ENCODE measurements at regions not wholly inside any gene's neighbourhood (a gene's known extent, or its start where the extent isn't known, plus 50 kb on each side); places are given as distances from the start of the nearest gene placed in this dataset.

- Mint-ChIP-seq H3K4me1 (ENCODE audit: low read depth) (peaks cover 4% of the 10 kb centered on the region), H3K36me3 (ENCODE audit: insufficient read depth) (no peaks in the 10 kb centered on the region), H3K27me3 (no peaks in the 10 kb centered on the region), H3K9me3 (ENCODE audit: low read depth) (peaks cover 3% of the 10 kb centered on the region), H3K4me3 (ENCODE audit: low read depth) (no peak overlapping the region), H3K27ac (no peak overlapping the region)
- no peak for TF ChIP-seq CTCF (IDR thresholded peaks at IDR 0.05; ENCODE audit: unreplicated experiment)
- no peak for DNase-seq (ENCODE audit: low spot score, unreplicated experiment)
Observed at GRCh38 chr2:190742431-190742830, 93.5 kb downstream of the NAB1 start.

GRCh38 chr2:190744041-190744440 lies 95.2 kb downstream of the NAB1 start:
- Mint-ChIP-seq H3K4me3 (ENCODE audit: low read depth) (no peak overlapping the region), H3K4me1 (ENCODE audit: low read depth) (peaks cover 4% of the 10 kb centered on the region), H3K9me3 (ENCODE audit: low read depth) (peaks cover 3% of the 10 kb centered on the region), H3K36me3 (ENCODE audit: insufficient read depth) (no peaks in the 10 kb centered on the region), H3K27me3 (no peaks in the 10 kb centered on the region), H3K27ac (no peak overlapping the region)
- DNase-seq (ENCODE audit: low spot score, unreplicated experiment), result no peak
- TF ChIP-seq CTCF (IDR thresholded peaks at IDR 0.05; ENCODE audit: unreplicated experiment), result no peak

GRCh38 chr2:190746971-190747761 lies 98.3 kb downstream of the NAB1 start:
- H3K4me3 Mint-ChIP-seq (ENCODE audit: low read depth), result no peak overlapping the region
- peaks cover 9% of the 10 kb centered on the region for H3K9me3 Mint-ChIP-seq (ENCODE audit: low read depth)
- no peak for DNase-seq (ENCODE audit: low spot score, unreplicated experiment)
- no peak for TF ChIP-seq CTCF (IDR thresholded peaks at IDR 0.05; ENCODE audit: unreplicated experiment)
- H3K36me3 Mint-ChIP-seq (ENCODE audit: insufficient read depth), result no peaks in the 10 kb centered on the region
- peaks cover 4% of the 10 kb centered on the region for H3K4me1 Mint-ChIP-seq (ENCODE audit: low read depth)
- H3K27ac Mint-ChIP-seq, result no peak overlapping the region
- H3K27me3 Mint-ChIP-seq, result no peaks in the 10 kb centered on the region

- Mint-ChIP-seq H3K27ac (no peak overlapping the region), H3K36me3 (ENCODE audit: insufficient read depth) (no peaks in the 10 kb centered on the region), H3K9me3 (ENCODE audit: low read depth) (peaks cover 13% of the 10 kb centered on the region), H3K27me3 (no peaks in the 10 kb centered on the region), H3K4me3 (ENCODE audit: low read depth) (no peak overlapping the region), H3K4me1 (ENCODE audit: low read depth) (peaks cover 4% of the 10 kb centered on the region)
- DNase-seq (ENCODE audit: low spot score, unreplicated experiment), result no peak
- no peak for TF ChIP-seq CTCF (IDR thresholded peaks at IDR 0.05; ENCODE audit: unreplicated experiment)
Observed at GRCh38 chr2:190748966-190749365, 100.1 kb downstream of the NAB1 start.

- Mint-ChIP-seq H3K27ac (no peak overlapping the region), H3K36me3 (ENCODE audit: insufficient read depth) (no peaks in the 10 kb centered on the region), H3K4me3 (ENCODE audit: low read depth) (no peak overlapping the region), H3K27me3 (no peaks in the 10 kb centered on the region), H3K4me1 (ENCODE audit: low read depth) (no peaks in the 10 kb centered on the region), H3K9me3 (ENCODE audit: low read depth) (peaks cover 4% of the 10 kb centered on the region)
- TF ChIP-seq CTCF (IDR thresholded peaks at IDR 0.05; ENCODE audit: unreplicated experiment), result no peak
- no peak for DNase-seq (ENCODE audit: low spot score, unreplicated experiment)
Observed at GRCh38 chr2:190755772-190756415, 107.0 kb downstream of the NAB1 start.

Data from progenitor cell of endocrine pancreas (in vitro differentiated cells).